GM12865 (cell line): ENCODE measurements at regions not wholly inside any gene's neighbourhood (a gene's known extent, or its start where the extent isn't known, plus 50 kb on each side); places are given as distances from the start of the nearest gene placed in this dataset.

Experiments used
- DNase-seq: peaks from one replicate; pipeline ENCODE4 v3.0.0; 2010; ENCODE audit warnings: low read depth
- H3K4me3 ChIP-seq: 2 replicates; pipeline ENCODE4 v1.5.1; 2011; ENCODE audit warnings: mild to moderate bottlenecking, low read depth, low read length, control low read depth
- TF ChIP-seq, protein P1 (sequence below): IDR thresholded peaks from 2 replicates; pipeline ENCODE4 v1.5.1; 2011; ENCODE audit warnings: low read length, control low read depth, low read depth, inconsistent platforms; ENCODE audit not compliant: insufficient read depth; ENCODE audit errors: missing control alignments

DNA sequence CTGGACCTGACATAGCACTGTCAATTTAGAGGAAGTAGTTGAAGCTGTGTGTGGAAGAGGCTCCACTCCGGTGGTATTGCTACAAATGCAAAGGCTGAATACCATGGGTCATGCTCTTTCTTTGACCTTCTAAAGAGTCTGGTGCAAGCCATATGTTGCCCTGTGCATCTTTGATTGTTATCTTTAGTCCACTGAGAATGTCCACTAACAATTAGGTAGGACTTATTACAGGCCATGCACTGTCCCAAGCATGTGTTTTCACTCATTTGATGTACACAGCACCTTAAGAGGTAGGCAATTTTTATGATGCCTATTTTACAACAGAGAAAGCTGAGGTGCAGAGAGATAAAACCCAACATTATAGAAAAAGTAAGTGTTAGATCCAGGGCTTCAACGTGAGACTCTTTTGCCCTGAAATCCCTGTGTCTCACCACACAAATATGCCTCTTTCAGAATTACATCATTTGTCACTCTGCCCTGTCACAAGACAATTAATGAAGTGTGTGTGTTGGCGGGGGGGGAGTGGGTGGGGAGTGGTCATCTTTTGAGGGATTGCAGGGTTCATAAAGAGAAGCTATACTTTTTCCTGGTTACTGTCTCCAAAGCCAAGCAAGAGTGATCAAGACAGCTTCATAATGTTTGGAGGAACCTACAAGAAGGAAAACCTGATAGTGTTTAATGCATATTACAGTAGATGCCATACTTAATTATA lies 637.6 kb upstream of the IGFBP3 start:
- no peak overlapping the region for H3K4me3 ChIP-seq
- no peak for DNase-seq
- TF ChIP-seq, protein P1, sequence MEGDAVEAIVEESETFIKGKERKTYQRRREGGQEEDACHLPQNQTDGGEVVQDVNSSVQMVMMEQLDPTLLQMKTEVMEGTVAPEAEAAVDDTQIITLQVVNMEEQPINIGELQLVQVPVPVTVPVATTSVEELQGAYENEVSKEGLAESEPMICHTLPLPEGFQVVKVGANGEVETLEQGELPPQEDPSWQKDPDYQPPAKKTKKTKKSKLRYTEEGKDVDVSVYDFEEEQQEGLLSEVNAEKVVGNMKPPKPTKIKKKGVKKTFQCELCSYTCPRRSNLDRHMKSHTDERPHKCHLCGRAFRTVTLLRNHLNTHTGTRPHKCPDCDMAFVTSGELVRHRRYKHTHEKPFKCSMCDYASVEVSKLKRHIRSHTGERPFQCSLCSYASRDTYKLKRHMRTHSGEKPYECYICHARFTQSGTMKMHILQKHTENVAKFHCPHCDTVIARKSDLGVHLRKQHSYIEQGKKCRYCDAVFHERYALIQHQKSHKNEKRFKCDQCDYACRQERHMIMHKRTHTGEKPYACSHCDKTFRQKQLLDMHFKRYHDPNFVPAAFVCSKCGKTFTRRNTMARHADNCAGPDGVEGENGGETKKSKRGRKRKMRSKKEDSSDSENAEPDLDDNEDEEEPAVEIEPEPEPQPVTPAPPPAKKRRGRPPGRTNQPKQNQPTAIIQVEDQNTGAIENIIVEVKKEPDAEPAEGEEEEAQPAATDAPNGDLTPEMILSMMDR: no peak

DNA sequence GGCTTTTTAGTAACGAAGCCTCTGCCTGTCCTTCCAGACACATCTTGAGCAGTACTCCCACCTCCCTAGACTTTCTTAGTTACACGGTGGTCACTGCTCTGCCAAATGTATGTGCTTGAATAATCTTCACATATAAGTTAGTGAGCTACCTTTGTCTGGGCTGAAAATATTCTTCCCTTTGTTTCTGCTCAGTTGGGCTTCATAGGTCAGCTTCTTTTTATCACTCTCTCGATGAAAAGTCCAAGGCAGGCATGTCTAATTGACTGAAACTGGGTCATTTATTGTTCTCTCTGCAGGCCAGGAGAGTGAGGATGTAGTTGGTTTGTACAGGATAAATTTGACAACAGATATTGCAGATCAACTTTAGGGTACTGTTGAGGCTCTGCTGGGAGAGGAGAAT lies 636.7 kb upstream of the IGFBP3 start:
- DNase-seq: no peak
- H3K4me3 ChIP-seq: no peak overlapping the region
- TF ChIP-seq, protein P1: no peak

DNA sequence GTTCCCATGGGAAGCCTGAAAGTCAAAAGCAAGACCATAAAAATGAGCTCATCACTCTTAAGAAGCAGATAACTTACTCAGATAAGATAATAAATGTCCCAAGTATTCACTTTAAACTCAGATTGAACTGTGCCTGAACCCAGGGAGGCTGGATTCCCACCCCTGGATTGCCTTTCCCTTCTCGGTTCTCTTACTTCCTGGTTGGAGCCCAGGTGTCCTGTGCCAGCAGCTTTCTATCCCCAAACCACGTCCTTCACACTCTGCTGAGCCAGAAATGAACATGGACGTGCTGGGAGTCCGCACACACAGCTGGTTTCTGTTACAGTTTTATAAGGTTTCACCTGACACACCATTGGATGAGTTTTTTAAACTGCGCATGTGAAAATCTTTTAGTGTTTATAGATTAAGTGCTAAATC lies 636.2 kb upstream of the IGFBP3 start:
- H3K4me3 ChIP-seq: no peak overlapping the region
- TF ChIP-seq, protein P1: no peak
- DNase-seq: no peak

GRCh38 chr7:46554688-46555422 lies 633.8 kb upstream of the IGFBP3 start:
- no peak overlapping the region for H3K4me3 ChIP-seq
- no peak for DNase-seq
- TF ChIP-seq, protein P1: no peak

DNA sequence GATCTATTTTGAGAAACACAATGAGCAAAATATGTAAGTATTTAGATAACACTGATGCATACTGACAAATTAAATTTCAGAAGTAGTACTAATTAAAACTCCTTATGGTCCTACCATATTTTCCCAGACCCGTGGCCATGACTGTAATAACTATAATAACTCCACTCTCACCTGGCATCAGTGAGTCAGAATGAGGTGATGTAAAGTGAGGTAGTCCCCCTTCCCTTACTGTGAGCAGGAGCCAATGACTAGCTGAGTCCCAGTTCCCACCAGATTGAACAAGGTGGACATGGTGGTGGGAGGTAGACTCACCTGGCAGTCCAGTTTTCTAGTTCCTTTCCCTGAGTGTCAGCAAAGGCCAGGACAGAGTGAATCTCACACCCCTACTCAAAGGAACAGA lies 630.5 kb upstream of the IGFBP3 start:
- TF ChIP-seq, protein P1: no peak
- H3K4me3 ChIP-seq: no peak overlapping the region
- DNase-seq: no peak

- TF ChIP-seq, protein P1: no peak
These were observed 629.8 kb upstream of the IGFBP3 start for GRCh38 chr7:46550864-46551263.

More at GRCh38 chr7:46550864-46551263, 629.8 kb upstream of the IGFBP3 start:
- no peak for DNase-seq
- no peak overlapping the region for H3K4me3 ChIP-seq
